ENCODE measurements at regions not wholly inside any gene's neighbourhood (a gene's known extent, or its start where the extent isn't known, plus 50 kb on each side); places are given as distances from the start of the nearest gene placed in this dataset.

GRCh38 chr10:105992928-105993327 lies 1171.6 kb downstream of the SORCS1 start:
- TF ChIP-seq CTCF (IDR thresholded peaks at IDR 0.05; ENCODE audit: low read length, missing control alignments): no peak
- no peak for DNase-seq (ENCODE audit: low read depth)
- H3K4me3 ChIP-seq (replicated peaks; ENCODE audit: low read depth, low read length): no peak overlapping the region

- no peak overlapping the region for H3K4me3 ChIP-seq (replicated peaks; ENCODE audit: low read depth, low read length)
- no peak for DNase-seq (ENCODE audit: low read depth)
- TF ChIP-seq CTCF (IDR thresholded peaks at IDR 0.05; ENCODE audit: low read length, missing control alignments): no peak
Measured at GRCh38 chr10:105990529-105990928, 1174.0 kb downstream of the SORCS1 start.

- DNase-seq (ENCODE audit: low read depth): no peak
- no peak for TF ChIP-seq CTCF (IDR thresholded peaks at IDR 0.05; ENCODE audit: low read length, missing control alignments)
- H3K4me3 ChIP-seq (replicated peaks; ENCODE audit: low read depth, low read length): no peak overlapping the region
Measured at GRCh38 chr10:105989995-105990394, 1174.5 kb downstream of the SORCS1 start.

GRCh38 chr10:105988848-105989247 lies 1175.7 kb downstream of the SORCS1 start:
- DNase-seq (ENCODE audit: low read depth): no peak
- TF ChIP-seq CTCF (IDR thresholded peaks at IDR 0.05; ENCODE audit: low read length, missing control alignments): no peak
- no peak overlapping the region for H3K4me3 ChIP-seq (replicated peaks; ENCODE audit: low read depth, low read length)

GRCh38 chr10:105986912-105987635 lies 1177.4 kb downstream of the SORCS1 start:
- TF ChIP-seq CTCF (IDR thresholded peaks at IDR 0.05; ENCODE audit: low read length, missing control alignments): no peak
- DNase-seq (ENCODE audit: low read depth): no peak
- no peak overlapping the region for H3K4me3 ChIP-seq (replicated peaks; ENCODE audit: low read depth, low read length)

- no peak for DNase-seq (ENCODE audit: low read depth)
- H3K4me3 ChIP-seq (replicated peaks; ENCODE audit: low read depth, low read length): no peak overlapping the region
- TF ChIP-seq CTCF (IDR thresholded peaks at IDR 0.05; ENCODE audit: low read length, missing control alignments): no peak
Measured at GRCh38 chr10:105986486-105986885, 1178.0 kb downstream of the SORCS1 start.

- no peak for TF ChIP-seq CTCF (IDR thresholded peaks at IDR 0.05; ENCODE audit: low read length, missing control alignments)
- no peak for DNase-seq (ENCODE audit: low read depth)
Measured at GRCh38 chr10:105982735-105983134, 1181.8 kb downstream of the SORCS1 start.

More at GRCh38 chr10:105982735-105983134, 1181.8 kb downstream of the SORCS1 start:
- H3K4me3 ChIP-seq (replicated peaks; ENCODE audit: low read depth, low read length): no peak overlapping the region
